ENCODE measurements at regions not wholly inside any gene's neighbourhood (a gene's known extent, or its start where the extent isn't known, plus 50 kb on each side); places are given as distances from the start of the nearest gene placed in this dataset. TPM values are rescaled to one million over a fixed set of nuclear protein-coding genes. Genes with fewer than 3 reads are reported as not detected.

DNA sequence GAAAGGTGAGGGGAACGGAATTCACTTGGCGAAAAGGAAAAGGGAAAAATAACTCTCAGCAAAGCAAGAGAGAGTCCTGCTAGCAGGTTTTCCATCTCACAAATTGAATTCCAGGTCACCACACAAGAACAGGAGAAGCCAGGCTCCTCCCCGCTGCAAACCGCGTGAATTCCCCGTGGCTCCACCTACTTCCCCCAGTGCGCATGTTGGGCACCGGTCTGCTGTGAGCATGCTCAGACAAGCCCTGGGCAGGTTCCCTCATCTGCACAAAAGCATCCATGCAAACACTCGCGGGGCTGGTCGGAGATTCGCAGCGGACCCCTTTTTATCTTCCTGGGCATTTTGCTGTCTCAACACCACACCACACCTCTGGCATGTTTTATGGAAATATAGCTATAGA lies 58.5 kb upstream of the S1PR3 start:
- Mint-ChIP-seq H3K4me1 (ENCODE audit: low read depth) (no peaks in the 10 kb centered on the region), H3K36me3 (peaks cover 4% of the 10 kb centered on the region), H3K4me3 (no peak overlapping the region), H3K27ac (no peak overlapping the region), H3K9me3 (peaks cover 6% of the 10 kb centered on the region), H3K27me3 (peaks cover 11% of the 10 kb centered on the region)
- CTCF ChIA-PET: no interaction called here
- no peak for DNase-seq
- intact Hi-C loops (cut with micrococcal nuclease): no loop called here
- POLR2A ChIA-PET: no interaction called here

DNA sequence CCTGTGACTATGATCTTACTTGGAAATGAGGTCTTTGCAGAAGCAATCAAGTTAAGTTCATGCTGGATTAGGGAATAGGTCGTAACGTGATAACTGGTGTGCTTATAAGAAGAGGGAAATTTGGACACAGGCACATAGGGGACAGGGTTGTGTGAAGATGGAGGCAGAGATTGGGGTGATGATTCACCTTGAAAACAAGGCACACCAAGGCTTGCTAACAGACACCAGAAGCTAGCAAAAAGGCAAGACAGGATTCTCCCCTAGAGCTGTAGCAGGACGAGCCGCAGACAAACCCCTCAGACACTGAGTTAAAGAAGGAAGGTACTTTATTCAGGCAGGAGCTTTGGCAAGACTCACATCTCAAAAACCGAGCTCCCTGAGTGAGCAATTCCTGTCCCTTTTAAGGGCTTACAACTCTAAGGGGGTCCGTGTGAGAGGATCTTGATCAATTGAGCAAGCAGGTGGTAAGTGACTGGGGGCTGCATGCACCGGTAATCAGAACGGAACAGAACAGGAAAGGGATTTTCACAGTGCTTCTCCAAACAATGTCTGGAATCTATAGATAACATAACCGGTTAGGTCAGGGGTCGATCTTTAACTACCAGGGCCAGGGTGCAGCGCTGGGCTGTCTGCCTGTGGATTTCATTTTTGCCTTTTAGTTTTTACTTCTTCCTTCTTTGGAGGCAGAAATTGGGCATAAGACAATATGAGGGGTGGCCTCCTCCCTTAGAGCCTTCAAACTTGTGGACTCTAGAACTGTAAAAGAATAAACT lies 57.5 kb upstream of the S1PR3 start:
- Mint-ChIP-seq H3K9me3 (peaks cover 6% of the 10 kb centered on the region), H3K27me3 (peaks cover 11% of the 10 kb centered on the region), H3K4me3 (no peak overlapping the region), H3K36me3 (peaks cover 4% of the 10 kb centered on the region), H3K4me1 (ENCODE audit: low read depth) (no peaks in the 10 kb centered on the region), H3K27ac (no peak overlapping the region)
- CTCF ChIA-PET: no interaction called here
- intact Hi-C loops (cut with micrococcal nuclease): no loop called here
- DNase-seq: no peak
- POLR2A ChIA-PET: no interaction called here

DNA sequence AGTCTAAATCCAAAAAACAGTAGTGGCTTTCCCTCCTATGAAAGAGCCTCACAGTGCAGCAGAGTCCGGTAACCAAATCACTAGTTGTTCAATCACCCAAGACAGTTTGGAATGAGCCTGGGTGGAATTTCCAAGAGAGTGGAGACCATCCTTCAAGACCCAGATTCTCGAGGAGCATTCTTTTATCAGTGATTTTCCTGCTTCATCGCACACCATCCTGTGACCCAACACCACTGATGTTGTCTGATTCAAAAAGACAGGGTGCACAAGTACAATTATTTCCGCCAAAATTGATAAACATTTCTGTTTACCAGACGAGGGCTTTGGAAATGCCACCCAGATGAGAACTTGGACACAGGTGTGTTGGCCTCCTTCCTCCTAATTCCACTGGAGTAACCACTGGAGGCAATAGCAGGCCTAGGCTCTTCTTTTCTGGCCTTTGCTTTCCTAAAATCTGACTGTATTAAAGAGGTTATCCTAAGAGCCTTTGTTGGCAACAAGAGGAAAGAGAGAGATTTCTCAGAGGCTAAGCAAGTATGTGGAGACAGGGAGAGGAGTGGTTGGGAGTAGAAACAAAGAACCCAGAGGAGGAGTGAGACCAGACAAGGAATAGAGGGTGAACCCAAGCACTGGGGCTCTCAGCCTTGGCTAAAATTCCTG lies 56.3 kb upstream of the S1PR3 start:
- Mint-ChIP-seq H3K4me1 (ENCODE audit: low read depth) (no peaks in the 10 kb centered on the region), H3K9me3 (peaks cover 4% of the 10 kb centered on the region), H3K36me3 (peaks cover 4% of the 10 kb centered on the region), H3K27ac (no peak overlapping the region), H3K27me3 (peaks cover 11% of the 10 kb centered on the region), H3K4me3 (no peak overlapping the region)
- intact Hi-C loops (cut with micrococcal nuclease): no loop called here
- CTCF ChIA-PET: no interaction called here
- DNase-seq: no peak
- POLR2A ChIA-PET: no interaction called here

DNA sequence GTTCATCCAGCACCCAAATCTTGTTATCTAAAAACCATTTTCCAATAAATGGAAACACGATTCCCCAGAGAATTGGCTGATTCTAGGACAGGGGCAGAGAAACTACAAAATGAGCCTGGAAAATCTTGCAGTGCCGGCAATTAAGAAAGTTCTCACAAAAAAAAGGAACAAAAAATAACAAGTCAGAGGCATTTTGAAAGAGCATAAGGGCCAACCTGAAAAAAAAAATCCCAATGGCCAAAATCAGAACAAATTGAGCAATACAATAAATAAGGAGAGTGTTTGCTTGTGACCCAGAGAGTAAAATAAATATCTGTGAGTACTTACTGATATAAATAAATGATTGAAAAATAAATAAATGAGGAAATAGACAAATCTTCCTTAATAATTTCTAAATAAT lies 55.1 kb upstream of the S1PR3 start:
- Mint-ChIP-seq H3K36me3 (no peaks in the 10 kb centered on the region), H3K27me3 (peaks cover 11% of the 10 kb centered on the region), H3K4me3 (no peak overlapping the region), H3K27ac (no peak overlapping the region), H3K4me1 (ENCODE audit: low read depth) (no peaks in the 10 kb centered on the region), H3K9me3 (no peaks in the 10 kb centered on the region)
- no peak for DNase-seq
- intact Hi-C loops (cut with micrococcal nuclease): no loop called here
- POLR2A ChIA-PET: no interaction called here
- CTCF ChIA-PET: no interaction called here

DNA sequence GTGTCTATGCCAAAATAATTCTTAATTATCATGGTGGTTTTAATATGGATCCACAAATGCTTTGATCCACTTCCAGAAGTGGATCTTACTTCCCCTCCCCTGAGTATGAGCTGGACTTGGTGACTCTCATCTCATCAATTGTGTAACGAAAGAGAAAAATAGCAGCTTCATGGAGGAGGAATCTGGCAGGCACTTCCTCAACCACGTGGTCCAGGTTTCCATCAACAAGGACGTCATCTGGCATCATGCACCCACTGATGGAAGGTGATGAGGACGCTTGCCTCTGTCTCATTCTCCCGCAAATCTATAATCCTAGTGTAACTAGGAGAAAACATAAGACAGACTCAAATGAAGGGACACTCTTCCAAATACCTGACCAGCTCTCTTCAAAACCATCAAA lies 54.6 kb upstream of the S1PR3 start:
- no peak for DNase-seq
- H3K4me1 Mint-ChIP-seq (ENCODE audit: low read depth): no peaks in the 10 kb centered on the region
- H3K27me3 Mint-ChIP-seq: peaks cover 11% of the 10 kb centered on the region
- intact Hi-C loops (cut with micrococcal nuclease): no loop called here
- H3K27ac Mint-ChIP-seq: no peak overlapping the region
- H3K4me3 Mint-ChIP-seq: no peak overlapping the region
- H3K36me3 Mint-ChIP-seq: no peaks in the 10 kb centered on the region
- ChIA-PET POLR2A (no interaction called here), CTCF (no interaction called here)
- no peaks in the 10 kb centered on the region for H3K9me3 Mint-ChIP-seq

DNA sequence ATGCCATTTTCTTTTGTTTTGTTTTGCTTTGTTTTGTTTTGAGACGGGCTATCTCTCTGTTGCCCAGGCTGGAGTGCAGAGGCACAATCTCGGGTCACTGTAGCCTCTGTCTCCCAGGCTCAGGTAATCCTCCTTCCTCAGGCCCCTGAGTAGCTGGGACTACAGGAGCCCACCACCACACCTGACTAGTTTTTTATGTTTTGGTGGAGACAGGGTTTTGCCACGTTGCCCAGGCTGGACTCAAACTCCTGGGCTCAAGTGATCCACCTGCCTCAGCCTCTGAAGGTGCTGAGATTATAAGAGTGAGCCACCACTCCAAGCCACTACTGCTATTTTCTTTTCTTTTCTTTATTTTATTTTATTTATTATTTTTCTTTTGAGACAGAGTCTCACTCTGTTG lies 54.0 kb upstream of the S1PR3 start:
- ChIA-PET CTCF (no interaction called here), POLR2A (no interaction called here)
- H3K36me3 Mint-ChIP-seq: no peaks in the 10 kb centered on the region
- no peak overlapping the region for H3K27ac Mint-ChIP-seq
- DNase-seq: no peak
- H3K27me3 Mint-ChIP-seq: peaks cover 7% of the 10 kb centered on the region
- no peaks in the 10 kb centered on the region for H3K9me3 Mint-ChIP-seq
- intact Hi-C loops (cut with micrococcal nuclease): no loop called here
- no peaks in the 10 kb centered on the region for H3K4me1 Mint-ChIP-seq (ENCODE audit: low read depth)
- H3K4me3 Mint-ChIP-seq: no peak overlapping the region

DNA sequence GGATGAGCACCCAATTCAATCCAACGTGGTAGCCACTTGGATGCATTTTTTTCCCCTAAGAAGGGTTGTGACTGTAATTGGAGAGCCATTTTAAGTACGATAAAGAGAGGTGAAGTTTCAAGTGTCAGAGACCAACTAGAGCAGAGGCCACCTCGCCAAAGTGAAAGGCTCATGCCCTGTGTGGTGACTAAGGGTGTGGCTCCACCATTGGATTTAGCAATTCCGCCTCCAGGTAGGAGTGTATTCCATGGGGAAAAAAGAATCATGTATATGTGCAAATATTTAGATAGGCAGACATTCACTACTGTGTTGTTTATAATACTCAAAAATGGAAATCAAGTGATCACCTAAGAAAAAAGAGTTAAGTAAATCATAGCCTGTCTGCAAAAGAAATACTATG lies 53.1 kb upstream of the S1PR3 start:
- ChIA-PET POLR2A (no interaction called here), CTCF (no interaction called here)
- Mint-ChIP-seq H3K27me3 (peaks cover 7% of the 10 kb centered on the region), H3K4me1 (ENCODE audit: low read depth) (no peaks in the 10 kb centered on the region), H3K36me3 (no peaks in the 10 kb centered on the region), H3K9me3 (no peaks in the 10 kb centered on the region), H3K4me3 (no peak overlapping the region), H3K27ac (no peak overlapping the region)
- intact Hi-C loops (cut with micrococcal nuclease): no loop called here
- no peak for DNase-seq

Small RNA genes lying in the stretch of these regions (microRNA-seq; reads per million reads assigned to microRNA genes)
- not detected for gene MIR4289 (ENCODE audit: borderline microRNAs expressed, borderline number of aligned reads, borderline replicate concordance)
